ENCODE measurements at regions not wholly inside any gene's neighbourhood (a gene's known extent, or its start where the extent isn't known, plus 50 kb on each side); places are given as distances from the start of the nearest gene placed in this dataset.

DNA sequence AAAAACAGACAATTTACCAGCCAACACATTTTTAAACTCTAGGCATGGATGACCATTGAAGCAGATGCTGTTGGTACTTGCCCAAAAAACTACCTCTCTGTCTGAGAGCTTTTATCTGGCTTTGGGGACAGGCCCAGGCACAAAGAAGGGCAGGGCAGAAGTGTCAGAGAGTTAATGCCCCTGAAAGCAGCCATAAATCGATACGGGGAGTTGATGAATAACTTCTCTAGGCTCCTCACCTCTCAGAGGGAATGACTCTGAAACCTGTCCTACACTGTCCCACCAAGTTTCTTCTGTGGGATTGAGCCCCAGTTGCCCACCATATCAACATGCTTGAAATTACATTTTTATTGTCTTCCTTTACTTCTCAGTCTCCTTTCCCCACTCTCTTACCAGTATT is 113.0 kb upstream of the DAAM1 start:
- DNase-seq: no peak

DNA sequence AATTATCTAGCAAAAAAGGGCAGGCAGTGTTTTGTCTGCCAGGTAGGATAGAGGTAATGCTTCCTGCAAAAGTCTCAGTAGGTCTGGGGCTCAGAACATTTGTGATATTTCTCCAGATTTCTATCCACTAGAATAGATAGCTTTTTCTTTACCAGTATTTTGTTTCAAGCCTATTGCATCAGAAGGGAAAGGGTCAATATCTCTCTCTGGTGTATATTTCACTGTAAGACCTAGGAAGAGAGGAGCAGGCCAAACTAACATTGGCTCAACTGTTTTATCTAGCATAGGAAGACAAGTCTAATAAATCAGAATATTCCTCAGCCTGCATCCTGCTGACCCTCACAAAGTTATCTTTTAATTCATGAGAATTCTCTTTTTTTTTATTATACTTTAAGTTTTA is 106.7 kb upstream of the DAAM1 start:
- DNase-seq: no peak

DNA sequence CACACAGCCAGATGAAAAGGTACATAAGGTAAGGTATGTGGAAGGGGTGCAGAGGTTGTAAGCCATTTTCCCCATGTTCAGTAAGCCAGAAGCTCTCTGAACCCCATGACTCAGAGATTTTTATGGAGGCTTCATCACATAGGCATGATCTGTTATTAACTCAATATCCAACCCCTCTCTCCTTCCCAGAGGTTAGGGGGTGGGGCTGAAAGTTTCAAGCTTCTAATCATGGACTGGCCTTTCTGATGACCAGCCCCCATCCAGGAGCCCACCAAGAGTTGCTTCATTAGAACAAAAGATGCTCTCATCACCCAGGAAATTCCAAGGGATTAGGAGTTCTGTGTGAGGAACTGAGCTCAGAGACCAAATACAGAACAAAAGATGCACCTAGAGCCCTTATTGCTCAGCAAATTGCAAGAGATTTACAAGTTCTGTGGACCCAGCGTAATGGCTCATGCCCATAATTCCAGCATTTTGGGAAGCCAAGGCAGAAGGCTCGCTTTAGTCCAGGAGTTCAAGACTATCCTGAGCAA is 103.2 kb upstream of the DAAM1 start:
- DNase-seq: no peak

DNA sequence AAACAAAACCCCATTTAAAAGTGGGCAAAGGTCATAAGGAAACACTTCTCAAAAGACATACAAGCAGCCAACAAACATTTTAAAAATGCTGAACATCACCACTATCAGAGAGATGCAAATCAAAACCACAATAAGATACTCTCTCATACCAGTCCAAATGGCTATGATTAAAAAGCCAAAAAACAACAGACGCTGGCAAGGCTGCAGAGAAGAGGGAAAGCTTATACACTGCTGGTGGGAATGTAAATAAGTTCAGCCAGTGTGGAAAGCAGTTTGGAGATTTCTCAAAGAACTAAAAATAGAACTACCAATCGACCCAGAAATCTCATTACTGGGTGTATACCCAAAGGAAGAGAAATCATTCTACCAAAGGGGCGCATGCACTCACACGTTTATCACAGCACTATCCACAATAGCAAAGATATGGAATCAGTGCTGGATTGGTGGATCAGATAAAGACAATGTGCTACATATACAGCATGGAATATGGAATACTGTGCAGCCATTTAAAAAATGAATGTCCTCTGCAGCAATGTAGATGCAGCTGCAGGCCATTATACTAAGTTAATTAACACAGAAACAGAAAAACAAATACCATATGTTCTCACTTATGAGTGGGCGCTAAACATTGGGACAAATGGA is 102.1 kb upstream of the DAAM1 start:
- DNase-seq: no peak

DNA sequence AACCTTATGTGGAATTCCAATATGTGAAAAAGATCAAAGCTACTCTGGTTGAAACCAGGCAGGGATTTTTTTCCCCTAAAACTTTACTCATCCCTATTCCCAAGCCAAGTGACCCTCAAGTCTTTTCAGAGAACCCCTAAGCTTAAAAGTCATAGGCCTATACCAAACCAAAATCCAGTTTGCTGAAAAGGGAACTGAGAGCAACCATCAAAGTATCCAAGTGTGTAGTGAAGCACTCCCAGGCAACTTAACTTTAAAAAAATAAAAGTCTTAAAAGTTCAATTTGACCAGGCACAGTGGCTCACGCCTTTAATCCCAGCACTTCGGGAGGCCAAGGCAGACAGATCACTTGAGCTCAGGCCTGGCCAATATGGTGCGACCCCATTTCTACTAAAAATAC is 101.2 kb upstream of the DAAM1 start:
- DNase-seq: no peak

DNA sequence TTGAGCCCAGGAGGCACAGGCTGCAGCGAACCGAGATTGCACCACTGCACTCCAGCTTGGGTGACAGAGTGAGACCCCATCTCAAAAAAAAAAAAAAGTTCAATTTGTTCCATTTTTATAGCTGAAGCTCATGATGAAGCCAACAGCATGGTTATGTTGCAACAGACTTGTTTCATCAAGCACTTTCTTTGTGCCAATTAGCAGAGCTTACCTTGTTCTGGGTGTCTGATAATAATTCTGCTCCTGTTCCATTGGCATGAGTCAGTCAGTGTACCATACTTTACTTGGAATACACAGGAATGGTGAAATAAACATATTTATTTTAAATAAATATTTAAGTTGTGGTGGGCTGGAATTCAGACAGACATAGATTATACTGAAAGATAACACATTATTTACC is 100.8 kb upstream of the DAAM1 start:
- DNase-seq: no peak

DNA sequence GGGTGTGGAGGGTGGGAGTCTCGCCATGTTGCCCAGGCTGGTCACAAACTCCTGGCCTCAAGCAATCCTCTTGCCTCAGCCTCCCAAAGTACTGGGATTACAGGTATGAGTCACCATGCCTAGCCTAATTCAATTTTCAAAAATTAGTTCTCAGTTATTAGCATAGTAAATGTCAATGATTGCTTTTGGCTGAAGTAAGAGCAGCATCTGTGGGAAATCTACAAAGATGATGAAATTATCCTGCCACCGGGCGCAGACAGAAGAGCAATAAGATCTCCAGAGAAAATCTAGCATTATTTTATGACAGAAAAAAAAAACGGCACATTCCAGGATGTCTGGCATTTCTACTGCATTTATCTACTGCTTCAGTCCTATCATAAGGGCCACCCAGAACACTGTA is 97.9 kb upstream of the DAAM1 start:
- no peak for DNase-seq

DNA sequence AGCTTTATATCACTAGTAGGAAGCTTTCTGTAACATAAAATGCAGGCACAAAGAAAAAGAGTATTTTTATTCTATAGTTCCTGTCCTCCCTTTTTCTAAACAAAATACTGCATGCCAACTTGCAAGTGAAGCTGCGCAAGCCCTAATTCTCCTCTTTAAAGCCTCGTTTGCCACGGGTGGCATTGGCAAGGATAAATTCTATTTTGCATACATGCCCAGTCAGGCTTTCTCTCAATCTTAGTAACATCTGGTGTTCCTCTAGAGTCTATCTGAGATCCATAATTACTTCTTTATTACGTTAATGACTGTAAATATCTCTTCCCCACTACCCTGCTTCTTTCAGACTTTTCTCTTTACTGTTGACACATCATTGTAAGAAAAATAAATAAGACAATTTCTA is 97.1 kb upstream of the DAAM1 start:
- no peak for DNase-seq

DNA sequence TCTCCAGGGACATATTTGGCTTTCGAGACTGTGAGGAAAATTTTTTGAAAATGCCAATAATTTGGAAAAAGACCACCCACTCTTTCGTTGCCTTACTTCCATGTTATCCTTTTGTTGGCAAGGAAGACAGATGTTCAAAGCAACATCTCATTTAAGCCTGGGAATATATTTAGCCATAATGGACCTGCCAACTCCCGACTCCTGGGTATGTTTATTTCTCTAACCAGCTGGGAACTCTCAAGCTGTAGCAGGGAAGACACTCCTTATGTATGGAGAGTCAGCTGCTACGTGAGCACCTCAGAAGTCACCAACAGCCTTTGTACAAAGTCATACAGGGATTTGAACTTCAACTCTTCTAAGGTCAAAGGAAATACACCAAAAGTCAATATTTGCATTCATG is 96.5 kb upstream of the DAAM1 start:
- no peak for DNase-seq

DNA sequence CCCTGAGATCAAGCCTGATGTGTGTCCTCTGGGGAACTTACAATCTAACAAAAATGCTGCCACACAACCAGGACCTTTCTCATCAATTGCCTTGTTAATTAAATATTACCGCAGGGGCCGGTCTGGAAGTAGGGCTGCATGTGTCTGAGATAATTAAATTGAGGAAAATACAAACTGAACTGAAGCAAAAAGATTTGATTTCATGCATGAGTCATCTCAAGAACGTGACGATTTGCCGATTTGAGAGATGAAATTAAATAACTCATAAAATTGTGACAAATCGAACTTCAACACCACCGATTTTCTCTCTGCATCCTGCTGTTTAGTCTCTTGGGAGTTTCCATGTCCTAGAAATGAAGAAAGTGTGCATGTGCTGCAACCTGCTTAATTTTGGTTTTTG is 94.6 kb upstream of the DAAM1 start:
- DNase-seq: no peak

DNA sequence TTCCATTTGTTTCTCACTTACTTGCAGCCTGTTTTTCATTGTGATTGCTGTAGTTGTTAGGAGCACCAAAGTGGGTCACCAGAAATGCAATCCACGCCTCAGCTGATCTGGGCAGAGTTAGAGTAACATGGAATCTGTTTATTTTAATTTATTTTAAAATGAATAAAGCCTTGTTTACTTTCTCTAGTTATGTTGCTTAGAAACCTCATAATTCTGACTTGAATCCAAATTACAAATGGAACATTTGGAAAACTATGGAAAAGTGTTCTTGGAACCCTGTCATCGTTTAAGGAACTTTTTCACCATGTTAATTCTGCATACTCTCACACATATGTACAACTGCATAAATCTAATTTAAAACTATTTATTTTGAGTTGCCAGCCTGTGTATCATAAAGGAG is 92.2 kb upstream of the DAAM1 start:
- DNase-seq: no peak

DNA sequence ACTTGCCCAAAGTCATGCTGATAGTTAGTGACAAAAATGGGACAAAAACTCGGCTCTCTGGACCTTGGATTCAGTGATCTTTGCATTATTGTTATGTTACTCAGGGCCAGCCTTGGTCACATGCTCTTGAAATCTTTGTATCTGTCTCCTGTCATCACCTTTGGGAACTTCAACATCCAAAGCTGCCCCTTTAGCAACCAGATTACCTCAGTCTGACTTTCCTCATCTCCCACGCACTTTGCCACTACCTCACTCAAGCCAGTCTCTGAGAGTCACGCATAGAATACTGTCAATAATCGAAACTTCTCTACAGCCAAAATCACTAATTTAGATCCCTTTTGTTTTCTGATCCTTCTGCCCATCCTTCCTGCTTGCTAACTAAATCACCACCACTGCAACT is 90.8 kb upstream of the DAAM1 start:
- DNase-seq: no peak

DNA sequence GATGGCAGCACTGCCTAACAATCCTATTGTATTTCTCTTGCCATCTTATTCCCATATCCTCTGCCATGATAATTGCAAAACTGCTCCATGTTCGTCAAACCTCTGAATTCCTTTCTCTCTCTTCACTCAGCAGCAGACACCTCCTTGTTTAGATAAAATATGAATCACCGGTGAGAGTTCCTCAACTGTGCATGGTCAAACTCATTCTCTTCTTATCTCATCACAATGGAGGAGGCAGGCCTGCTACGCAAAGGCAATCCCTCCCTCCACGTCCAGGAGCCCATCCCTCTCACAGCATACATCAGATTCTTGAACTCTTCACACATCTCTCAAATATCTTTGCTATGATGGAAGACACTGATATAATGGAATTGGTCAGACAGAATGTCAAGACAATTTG is 90.1 kb upstream of the DAAM1 start:
- DNase-seq: no peak

DNA sequence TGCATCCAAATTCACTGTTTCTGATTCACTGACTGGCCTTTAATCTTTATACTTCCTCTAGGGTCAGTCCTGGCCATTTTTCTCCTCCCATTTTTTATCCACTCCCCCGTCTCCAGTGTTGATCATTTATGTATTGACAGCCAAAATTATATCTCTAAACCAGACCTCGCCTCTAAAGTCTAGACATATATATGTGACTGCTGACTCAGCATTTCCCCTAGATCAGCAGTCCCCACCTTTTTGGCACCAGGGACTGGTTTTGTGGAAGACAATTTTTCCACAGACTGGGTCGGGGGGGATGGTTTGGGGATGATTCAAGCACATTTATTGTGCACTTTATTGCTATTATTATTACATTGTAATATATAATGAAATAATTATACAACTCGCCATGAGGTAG is 88.3 kb upstream of the DAAM1 start:
- DNase-seq: no peak

DNA sequence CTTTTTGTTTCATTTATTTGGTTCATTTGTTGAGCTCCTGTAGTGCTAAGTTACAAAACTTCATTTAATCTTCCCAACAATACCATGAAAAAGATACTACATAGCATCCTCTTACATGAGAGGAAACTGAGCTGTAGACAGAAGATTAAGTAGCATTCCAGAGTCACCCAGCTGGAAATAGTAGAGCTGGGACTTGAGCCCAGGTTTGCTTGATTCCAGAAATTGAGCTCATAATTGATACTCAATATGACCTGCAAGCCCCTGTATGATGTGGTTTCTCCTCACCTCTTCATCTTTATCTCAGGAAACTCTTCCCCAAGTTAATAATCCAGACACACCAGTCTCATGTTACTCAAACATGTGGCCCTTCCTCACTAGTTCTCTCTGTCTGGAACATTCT is 87.0 kb upstream of the DAAM1 start:
- no peak for DNase-seq

DNA sequence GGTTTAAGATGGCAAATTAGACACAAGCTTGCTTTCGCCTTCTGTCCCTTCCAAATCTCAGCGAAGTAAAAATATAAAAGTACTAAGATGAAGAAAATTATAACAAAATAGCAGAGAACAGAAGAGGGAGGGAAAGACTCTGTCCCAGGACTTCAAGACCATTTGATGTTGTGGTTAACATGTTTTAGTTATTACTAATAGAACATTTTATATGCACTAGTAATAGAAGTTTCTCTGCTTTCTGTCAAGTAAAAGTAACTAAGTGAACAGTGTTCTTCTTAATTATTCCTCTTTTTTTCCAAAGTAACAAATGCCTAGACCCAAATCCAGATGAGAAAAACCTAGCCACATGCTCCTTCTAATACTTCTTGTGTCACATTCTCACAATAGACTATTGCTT is 85.1 kb upstream of the DAAM1 start:
- no peak for DNase-seq

DNA sequence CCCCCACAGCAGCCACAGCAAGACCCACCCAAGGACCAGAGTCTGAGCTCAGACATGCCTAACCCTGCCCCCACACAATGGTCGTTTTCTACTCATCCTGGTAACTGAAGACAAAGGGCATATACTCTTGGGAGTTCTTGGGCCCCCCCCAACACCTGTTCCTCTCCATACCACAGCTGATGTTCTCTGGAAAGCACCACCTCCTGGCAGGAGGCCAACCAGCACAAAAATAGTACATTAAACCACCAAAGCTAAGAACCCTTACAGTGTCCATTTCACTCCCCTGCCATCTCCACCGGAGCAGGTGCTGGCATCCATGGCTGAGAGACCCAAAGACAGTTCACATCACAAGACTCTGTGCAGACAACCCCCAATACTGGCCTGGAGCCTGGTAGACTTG is 80.6 kb upstream of the DAAM1 start:
- no peak for DNase-seq

DNA sequence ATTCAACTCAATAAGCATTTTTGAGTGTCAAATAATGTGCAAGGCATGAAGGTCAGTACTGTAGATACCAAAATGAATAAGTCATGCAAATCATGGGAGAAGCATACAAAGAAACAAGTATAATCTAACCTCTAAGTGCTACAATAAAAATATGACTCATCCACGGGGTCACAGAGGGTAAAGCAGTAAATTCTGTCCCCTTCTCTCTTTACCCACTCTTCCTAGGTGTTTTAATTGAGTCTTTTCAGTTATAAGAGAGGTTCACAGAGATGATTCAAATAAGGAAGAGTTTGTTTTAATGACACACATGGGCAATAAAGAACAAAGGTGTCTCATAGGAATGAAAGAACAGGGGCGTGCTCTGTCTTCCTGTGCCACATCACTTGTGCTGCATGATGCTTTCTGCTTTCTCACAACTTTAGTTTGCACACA is 71.5 kb upstream of the DAAM1 start:
- no peak for DNase-seq

DNA sequence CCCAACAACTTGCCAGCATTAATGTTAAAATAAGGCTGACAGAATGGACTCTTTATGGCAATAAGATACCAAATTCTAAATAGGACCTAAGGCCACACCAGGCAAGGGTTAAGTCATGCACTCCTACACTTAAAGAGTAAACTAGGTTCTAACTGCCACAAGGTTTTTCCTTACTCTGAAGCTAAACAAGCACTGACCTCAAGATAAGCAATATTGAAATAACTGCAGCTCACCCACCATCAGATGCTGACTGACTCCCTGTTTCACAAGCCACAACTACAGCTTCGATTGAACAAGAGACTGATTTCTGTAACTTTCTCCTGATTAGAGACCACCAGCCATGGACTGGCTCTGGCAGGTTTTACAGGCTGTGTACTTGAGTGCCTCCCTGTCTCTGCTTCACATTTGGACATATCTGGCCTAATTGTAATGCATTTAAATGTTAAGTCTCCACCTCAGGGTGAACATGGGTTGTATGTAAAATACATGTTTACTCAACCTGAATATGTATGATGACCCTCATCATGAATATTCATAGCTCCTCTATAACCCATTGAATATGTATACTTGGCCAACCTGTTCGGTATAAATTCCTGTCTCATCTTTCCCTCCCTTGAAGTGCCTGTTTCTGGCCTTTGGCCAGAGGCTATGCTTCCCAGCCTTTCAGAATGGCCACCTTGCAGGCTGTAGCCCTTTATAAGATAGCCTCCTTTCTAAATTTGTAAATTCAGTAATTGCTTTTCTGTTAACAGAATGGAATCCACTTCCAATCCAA is 70.5 kb upstream of the DAAM1 start:
- no peak for DNase-seq

DNA sequence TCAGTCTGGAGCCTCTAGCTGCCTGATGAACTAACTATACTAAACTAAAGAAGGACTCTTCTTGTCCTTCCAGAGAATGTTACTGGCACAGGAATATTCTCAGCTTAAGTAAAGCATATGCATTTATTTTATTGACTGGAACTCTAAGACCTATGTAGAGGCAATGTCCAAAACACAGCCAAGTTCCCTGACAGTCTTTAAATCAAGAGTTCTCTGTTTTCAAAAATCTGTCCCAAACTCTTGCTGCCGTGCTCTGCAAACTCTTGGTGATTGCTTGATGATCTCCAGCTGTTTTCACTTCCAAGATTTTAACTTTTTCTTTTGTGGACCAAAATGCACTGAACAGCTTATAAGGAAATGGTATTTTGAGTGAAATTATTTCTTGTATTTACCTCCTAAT is 67.5 kb upstream of the DAAM1 start:
- DNase-seq: no peak

DNA sequence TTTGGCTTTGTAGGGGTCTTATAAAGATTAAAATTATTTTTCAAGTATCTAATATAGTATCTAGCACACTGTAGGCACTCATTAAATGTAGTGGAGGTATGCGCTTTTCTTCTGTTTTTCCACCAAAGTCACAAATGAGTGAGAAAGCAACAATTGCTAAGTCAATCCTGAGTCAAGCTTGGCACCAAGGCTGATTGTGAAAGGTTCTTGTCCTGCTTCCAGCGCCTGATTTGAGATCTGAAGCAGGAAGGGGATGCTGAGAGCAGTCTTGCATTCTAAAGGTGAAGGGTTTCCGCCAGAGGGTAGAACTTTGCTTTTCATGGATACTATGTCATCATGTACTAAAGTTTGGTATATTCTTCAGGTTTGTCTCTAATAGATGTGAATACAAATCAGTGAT is 64.9 kb upstream of the DAAM1 start:
- DNase-seq: no peak

DNA sequence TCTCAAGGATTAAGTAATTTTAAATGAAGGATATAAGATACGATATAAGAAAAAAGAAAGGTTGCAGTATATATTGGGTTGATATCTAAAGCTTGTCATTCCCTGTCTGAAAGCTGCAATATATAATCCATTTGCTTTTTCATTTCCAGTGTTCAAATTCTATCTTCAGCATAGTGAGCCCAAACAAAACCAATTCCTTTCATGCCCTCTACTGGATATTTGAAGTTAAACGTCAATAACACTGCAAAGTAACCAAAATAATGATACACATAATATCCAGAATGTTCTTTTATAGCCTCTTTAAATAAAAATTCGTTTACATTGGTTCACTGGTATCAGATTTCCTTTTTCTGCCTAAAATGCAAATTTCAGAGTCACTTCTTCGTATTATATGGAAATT is 64.5 kb upstream of the DAAM1 start:
- no peak for DNase-seq

DNA sequence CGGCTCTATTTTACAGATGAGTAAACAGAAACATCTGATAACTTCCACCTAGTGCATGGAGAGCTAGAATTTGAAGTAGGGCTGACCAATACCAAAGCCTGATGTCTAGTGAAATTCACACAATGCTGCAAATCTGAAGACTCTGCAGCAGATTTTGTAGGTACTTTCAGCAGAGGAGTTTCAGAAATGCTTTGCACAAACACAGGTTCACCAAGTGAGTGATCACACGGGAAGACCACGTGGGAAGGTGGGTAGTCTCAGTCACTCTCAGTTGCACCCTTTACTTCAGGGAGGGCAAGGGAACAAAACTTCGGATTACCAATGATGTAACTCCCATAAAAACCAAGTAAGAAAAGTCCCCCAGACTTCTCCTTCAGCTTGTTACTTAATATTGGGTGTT is 63.3 kb upstream of the DAAM1 start:
- no peak for DNase-seq

DNA sequence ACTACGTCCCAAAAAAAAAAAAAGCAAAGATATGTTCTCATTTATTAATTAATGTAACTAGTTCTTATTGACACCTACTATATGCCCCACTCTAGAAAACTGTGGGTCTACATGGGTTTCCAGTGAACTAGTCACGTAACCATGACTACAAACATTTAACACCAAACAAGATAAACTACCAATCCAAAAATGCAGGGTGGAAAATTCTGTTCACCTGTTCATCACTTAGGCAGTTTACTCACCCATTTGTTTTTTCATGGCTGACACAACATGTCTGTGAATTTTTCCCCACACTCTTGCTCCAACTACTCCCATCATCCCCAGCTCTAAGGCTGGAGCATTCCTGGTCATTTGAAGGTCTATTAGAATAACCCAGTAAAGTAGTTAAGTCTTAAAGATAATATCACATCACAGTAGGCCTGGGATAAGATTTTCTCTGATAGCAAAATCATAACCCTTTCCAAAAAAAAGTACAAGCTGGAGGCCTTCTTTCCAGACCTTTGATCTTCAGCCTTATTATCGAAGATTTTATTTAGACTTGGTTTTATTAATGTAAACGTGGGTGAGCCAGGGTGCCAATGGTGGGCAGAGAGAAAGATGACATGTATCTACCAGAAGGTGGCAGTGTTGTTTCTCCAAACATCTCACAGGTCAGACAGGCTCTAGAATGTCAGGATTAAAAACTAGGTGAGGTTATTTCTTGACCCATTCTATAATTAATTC is 61.6 kb upstream of the DAAM1 start:
- DNase-seq: peak in 1 of 2 donors; percentile 1

All from stimulated activated CD4-positive, alpha-beta T cell treated with anti-CD3 and anti-CD28 coated beads, Interleukin-2, amount 100 ng/mL, for 48 hours (primary cell).